ENCODE measurements at regions not wholly inside any gene's neighbourhood (a gene's known extent, or its start where the extent isn't known, plus 50 kb on each side); places are given as distances from the start of the nearest gene placed in this dataset.
"Not testable (repeated sequence)": the region's sequence is repeated elsewhere in the genome, so short reads cannot be mapped to it uniquely, and the experiment has no call there.

DNA sequence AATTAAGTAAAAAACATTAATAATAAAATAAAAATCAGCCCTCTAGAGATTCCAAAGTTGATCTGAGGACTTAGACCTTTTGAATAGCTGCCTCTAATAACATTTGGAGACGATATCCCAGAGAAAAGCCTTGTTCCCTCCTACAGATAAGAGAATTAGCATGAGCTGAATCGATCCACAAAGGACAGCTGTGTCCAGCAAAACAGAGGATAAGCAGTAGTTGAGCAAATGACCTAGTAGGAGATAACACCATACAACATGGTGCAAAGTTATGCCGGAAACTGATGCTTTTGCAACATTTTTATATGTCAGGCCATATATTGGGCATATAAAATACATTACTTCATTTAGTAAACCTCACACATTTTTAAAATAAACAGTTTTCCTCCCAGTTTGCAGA, 212.2 kb upstream of the PRR16 start:
- no peak for DNase-seq

DNA sequence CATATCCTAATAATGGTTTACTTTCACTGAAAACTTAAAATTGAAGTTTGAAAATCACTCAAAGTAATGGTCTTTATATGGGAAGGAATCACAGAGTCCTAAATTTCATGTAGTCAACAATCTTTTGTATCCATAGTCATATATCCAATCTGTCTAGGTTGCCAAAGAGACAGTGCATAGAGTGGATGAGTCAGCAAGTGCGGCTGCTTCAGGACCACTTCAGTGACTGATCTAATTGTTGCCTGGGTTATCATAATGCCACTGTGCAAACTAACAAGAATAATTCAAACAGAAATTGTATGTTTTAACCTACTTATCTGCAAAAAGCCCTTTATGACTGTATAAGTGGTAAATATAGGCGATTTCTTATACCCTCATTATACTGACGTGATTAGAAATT, 211.3 kb upstream of the PRR16 start:
- no peak for DNase-seq

DNA sequence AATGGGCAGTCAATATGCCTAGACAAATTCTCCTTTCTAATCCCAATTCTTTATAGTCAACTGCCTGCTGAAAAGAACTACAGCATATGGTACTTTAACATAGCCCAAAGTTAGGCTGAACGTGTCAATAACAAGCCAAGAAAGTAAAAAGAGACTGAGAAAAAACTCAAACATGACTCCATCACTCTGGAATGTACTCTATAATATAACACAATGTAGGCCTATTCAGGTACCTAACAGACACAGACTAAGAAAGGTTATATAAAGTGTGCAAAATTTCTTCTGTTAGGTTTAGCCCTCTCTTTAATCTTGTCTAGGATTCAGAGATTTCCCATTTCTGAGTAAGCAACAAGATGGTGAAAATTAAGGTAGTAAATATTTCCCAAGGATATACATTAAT, 209.7 kb upstream of the PRR16 start:
- peak; percentile 11 for DNase-seq

DNA sequence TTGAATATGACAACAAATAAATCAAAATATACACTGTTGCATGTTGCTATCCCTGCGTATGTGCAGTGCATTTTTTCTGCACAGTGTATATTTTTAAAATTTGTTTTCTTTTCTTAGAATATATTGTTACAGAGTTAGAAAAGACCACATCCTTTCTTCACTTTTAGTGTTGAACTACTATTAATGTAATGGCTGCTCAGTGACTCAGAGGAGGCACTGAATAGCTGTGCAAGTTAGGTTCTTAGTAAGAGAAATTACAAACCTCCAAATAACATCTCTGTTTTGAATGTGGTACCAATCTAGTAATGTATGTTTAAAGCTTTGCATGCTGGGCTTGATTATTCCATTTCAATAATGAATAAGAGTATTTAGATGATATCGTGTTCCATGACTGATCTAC, 208.9 kb upstream of the PRR16 start:
- no peak for DNase-seq

DNA sequence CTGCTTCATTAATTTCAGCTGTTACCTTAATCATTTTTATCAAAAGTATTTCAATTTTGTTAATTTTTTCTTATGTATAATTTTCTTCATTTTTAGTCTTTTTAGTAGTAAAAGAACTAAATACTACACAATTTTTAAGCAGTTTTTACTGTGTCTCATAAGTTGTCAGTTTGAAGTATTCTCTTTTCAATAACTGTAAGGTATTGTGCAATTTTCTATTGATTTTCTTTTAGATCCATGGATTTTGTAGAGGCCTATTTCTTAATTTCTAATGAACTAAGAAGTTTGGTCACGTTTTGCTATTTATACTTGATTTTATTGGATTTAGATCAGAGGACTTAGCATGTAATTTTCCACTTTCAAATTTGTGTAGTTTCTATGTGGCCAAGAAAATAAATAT, 207.7 kb upstream of the PRR16 start:
- DNase-seq = no peak

DNA sequence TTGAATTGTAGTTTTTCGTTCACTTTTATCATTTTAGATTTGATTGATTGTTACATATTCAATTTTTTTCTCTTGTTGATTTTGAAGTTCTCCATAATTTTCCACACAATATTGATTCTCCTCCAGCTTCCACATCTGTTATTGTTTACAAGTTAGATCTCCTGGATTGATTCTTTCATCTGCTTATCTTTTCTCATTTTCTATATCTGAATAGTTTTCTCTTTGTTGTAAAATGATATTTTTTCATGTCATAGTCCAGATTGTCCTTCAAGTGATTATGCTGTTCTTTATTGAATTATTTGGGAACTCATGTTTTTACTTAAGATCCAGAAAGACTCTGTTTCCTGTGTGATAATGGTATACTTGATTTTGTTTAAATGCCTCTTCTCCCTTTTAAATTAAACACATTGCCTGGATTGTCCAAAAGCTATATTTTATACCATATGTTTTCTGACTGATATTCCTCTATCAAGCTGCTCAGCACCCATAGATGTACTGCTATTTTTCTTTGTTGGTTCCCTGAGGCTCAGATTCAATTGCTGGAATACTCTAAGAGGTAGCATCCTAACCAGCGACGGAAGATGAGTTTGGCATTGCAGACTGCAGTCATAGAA, 206.6 kb upstream of the PRR16 start:
- DNase-seq = no peak

DNA sequence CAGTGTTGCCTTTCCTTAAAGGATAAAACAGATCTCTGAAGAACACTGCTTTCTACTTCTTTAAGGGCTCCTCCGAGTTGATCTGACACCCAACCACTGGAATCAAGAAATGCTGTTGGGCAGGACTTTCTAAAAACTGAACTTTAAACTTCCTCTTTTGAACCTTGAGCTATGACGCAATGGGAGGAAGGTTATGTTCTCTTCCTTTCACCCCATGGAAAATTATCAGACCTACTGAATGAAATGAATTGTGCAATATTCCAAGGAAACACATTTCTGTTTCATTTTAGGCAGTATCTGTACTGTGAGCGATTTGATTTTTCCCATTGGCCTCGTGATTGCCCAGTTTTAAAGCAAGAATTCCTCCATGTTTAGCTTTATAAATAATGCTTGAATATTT, 206.0 kb upstream of the PRR16 start:
- DNase-seq = no peak

DNA sequence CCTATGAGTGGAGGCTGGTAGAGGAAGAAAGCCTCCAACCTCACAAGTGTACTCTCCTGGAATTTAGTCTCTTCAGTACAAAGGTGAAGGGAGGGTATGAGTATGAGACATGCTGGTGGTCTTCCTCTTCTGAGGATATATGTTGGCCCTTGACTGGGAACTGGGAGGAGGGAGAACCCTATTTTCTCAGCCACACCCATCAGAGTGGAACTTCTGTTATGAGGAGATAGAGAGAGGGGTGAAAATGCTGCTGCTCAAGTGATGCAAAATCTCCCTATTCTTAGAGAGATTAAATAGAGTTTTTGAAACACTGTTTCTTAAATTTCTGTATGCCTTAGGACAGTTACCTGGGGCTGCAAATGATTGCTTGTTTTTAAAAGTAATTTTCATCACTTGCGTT, 203.4 kb upstream of the PRR16 start:
- DNase-seq = no peak

DNA sequence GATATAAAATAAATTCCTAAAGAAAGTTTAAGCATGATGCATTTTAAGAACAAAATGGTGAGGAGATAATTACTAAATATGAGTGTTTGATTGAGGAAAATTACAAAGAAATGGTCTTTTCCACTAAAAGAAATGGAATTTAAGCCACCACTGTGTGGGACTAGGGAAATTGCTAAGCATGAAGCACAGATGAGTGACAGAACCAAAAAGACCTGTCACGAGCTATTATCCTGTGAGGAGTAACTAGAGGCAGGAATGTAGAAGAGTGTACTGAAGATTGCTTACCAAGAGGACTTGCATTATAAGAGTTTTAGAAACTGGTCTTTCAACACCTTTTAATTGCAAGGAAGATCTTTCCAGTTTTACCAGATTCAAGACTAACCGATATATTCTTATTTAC, 193.6 kb upstream of the PRR16 start:
- no peak for DNase-seq

DNA sequence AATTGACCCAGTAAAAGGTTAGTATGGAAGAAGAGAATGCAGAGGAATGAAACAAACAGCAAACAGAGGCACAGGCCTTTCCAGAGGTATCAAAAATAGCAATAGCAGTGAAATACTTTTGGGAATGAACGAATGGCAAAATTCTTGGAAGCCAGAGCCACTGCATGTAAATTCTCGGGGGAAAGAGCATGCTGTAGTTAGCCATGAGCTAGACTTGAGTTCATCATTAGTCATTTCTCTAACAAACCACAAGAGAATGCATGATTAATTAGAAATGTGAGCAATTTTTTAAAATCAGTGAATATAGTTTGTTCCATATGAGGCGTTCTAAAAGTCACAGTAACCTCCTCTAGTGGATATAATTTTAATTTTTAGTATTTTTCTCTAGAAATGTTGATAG, 170.3 kb upstream of the PRR16 start:
- DNase-seq = no peak

DNA sequence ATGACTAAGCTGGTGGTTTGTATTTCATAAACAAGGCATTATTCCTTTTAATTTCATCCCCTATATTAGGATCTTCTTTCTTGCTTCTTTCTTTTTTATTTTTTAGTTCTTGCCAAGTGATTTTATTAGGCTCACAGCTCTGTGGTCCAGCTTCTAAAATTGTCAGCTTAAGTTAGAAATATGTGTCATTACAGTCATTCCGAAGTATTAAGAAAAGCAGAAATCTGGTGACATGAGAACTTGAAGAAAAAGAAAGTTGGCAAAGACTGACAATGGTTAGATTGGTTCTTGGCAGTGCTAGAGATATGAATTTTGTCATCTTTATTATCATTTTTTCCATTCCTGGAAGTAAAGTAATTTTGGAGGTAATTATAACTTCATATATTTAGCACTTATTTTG, 166.5 kb upstream of the PRR16 start:
- no peak for DNase-seq

DNA sequence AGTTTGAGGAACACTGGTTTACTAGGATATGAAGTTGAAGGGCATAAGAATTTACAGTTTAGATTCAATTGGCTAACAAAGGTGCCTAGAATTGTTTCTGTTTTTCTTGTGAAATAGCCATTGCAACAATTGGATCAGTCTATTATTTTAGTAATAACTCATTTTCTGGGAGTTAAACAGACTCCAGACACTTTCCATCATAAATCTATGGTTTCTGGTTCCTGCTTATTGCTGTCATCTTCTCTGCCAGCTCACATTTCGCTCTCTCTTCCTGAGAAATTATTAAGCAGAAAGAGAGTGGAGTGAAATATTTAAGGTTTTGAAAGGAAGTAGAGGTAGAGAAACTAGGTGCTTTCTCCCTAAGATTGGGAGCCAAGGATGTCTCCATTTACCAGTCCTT, 165.1 kb upstream of the PRR16 start:
- DNase-seq = no peak

DNA sequence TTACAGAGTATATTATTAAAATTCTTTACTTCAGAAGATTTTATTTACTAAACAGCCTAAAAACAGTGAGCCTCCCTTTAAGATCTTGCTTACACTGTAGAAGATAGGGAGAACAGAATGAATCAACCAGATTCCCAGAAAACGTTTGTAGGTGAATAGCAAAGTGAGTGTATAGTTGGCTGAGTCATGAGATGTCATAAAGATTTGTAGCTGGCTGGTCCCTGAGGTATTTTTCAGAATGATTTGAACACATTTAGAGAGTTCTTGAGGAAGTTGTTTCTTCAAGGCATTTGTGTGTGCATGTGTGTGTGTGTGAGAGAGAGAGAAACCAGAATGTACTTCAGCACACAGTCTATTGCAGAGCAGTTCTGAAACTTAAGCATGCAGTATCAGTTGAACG, 159.4 kb upstream of the PRR16 start:
- DNase-seq = peak; percentile 71

DNA sequence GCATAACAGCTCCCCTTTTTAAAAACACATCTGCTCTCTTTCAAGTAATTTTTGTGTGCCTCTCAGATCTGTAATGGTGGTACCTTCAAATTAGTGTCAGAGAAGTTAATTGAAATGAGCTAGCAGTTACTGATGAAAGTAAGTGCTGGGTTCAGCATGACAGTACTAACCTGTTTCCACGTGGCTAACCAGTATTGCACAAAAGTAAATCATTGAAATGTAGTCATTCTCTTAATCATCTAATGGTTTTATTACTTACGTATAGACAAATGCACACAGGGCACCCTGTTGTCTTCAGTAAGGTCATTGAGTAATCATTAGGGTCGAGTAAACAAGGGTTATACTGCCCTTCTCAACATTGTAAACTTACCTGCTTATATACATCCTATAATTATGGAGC, 157.8 kb upstream of the PRR16 start:
- no peak for DNase-seq

DNA sequence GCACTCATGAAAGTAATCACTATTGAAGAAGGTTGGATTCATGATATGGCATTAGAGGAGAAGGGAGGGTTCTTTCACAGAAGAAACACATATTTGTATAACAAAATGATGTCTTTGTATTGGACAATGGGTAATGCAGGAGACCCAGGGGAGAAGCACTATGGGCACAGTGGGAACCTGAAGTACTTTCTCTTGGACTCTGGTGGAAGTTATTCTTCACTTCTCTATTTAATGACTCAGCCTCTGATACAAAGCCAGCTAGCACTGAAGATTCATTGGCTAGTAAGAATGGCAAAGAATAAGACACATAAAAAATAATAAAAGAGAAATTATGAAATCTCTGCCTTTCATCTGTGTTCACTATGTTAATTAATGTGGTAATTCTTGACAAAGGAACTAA, 149.9 kb upstream of the PRR16 start:
- peak; percentile 30 for DNase-seq

DNA sequence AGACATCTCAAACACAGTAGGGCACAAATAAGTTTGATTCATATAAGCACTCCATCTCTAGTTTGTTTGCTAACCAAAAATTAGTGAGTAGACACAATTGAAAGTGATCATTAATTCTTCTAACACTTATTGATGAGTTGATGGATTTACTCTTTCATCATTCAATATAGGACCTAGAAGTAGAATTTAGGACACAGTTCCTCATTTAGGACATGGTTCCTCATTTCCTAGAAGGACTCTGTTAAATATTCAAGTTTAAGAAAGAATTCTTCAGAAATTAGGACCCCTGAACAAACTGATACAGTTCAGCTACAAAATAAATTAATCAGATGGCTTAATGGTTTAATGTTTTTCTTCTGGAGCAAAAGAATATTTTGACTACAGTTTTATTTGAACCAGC, 143.5 kb upstream of the PRR16 start:
- no peak for DNase-seq

DNA sequence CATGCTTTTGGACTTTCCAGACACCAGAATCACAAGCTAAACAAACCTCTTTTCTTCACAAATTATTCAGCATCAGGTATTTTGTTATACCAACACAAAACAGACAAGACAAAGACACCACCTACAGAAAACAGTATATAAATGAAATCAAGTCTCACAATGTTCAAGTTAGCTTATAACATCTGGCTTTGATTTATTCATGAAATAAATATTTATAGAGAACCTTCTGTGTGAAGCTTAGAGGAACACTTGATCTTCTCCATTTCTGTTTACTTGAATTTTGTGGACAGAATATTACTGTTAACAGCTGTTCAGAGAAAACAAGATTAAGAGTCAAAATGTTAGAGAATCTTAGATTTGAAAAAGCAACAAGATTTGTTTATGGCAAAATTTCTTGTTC, 137.4 kb upstream of the PRR16 start:
- no peak for DNase-seq

DNA sequence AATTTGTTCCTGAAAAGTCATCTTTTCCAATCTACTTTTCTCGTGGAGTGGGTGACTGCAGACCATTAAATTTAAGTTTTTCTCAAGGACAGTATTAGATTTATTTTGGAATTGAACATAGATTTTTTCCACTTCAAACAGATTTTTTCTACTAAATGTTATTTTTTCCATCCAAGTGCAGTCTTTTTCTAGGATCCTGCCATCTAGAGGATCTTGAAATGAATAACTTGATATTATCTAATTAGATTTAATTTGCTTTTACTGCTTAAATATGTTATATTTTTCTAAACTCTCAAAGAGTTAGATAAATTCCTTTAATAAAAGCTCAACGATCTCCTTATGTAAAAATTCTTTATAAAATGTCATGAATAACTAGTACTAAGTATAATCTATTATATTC, 136.9 kb upstream of the PRR16 start:
- no peak for DNase-seq

DNA sequence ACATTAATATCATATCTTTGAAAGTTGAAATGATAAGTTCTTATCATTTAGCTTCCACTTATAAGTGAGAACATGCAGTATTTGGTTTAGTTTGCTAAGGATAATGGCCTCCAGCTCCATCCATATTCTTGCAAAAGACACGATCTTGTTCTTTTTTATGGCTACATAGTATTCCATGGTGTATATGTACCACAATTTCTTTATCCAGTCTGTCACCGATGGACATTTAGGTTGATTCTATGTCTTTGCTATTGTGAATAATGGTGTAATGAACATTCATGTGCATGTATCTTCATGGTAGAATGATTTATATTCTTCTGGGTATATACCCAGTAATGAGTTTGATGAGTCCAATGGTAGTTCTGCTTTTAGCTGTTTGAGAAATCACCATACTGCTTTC, 135.0 kb upstream of the PRR16 start:
- DNase-seq = no peak

DNA sequence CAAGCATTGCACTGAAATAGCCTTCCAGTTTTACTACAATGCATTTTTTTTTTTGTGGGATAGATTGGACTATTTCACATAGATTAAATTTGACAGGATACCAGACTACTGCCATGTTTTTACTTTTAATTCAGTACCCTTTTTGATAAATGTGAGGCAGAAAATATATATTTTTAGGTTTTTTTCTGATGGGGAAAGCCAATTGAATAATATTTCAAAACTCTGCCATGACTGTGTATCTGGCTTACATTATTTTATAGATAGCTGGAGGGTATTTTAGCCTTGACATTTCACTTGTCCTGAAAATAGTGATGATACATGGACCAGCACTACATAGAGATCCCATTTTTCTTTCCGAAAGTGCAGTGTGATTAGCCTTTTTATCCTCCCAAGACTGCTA, 133.5 kb upstream of the PRR16 start:
- no peak for DNase-seq

DNA sequence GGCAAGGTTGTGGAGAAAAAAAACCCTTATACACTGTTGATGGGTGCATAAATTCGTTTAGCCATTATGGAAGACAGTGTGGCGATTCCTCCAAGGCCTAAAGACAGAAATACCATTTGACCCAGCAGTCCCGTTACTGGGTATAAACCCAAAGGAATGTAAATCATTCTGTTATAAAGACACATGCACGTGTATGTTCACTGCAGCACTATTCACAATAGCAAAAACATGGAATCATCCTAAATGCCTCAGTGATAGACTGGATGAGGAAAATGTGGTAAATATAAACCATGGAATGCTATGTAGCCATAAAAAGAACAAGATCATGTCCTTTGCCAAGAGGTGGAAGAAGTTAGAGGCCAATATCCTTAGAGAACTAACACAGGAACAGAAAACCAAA, 119.9 kb upstream of the PRR16 start:
- no peak for DNase-seq

DNA sequence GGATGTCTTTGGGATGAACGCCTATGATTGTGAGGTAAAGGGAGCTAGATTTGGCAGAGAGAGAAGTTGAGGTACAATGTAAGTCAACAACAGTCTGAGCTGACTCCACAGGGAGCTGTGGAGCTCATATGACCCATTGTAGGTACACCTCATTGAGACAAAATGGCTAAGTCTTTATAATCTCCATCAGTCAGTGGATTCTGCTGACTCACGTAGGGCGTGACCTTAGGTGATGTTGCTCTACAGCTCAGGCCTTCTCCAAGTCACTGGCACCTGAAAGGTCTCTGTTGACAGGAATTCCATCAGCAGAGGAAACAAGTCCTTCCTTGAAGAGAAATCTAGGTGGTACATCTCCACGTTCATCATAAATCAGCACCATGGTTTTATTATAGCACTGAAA, 118.2 kb upstream of the PRR16 start:
- no peak for DNase-seq

DNA sequence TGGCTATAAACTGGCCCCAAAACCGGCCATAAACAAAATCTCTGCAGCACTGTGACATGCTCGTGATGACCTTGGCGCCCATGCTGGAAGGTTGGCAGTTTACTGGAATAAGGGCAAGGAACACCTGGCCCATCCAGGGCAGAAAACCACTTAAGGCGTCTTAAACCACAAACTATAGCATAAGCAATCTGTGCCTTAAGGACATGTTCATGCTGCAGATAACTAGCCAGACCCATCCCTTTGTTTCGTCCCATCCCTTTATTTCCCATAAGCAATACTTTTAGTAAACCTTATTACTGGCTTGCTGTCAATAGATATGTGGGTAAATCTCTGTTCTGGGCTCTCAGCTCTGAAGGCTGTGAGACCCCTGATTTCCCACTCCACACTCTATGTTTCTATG, 113.0 kb upstream of the PRR16 start:
- not testable (repeated sequence) for DNase-seq

DNA sequence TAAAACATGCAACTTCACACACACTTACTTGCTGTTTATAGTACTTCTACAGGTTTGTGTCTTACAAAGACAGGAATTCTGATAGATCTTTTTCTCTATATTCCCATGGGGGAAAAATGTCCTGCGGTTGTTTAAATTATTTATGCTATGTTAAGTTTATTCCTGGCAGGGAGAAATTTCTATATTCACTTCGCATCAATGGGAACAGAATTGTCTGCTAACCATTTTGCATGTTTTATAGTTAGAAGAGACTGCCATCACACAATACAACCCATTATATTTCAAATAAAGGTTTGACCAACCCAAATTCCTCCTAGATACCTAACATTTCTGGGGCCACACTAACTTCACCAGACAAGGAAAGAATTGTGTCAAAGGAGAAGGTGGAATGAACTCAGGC, 110.0 kb upstream of the PRR16 start:
- DNase-seq = no peak

DNA sequence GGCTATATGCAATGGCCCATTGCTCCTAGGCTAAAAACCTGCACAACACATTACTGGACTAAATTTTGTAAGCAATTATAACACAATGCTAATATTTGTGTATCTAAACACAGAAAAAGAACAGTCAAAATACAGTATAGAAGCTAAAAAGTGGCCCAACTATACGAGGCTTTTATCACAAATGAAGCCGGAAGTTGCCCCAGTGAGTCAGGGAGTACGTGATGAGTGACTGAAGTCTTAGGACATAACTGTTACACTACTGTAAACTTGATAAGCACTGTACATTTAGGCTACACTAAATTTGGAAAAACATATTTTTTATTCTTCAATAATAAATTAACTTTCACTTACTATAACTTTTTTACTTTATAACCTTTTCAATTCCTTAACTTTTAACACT, 105.2 kb upstream of the PRR16 start:
- no peak for DNase-seq

DNA sequence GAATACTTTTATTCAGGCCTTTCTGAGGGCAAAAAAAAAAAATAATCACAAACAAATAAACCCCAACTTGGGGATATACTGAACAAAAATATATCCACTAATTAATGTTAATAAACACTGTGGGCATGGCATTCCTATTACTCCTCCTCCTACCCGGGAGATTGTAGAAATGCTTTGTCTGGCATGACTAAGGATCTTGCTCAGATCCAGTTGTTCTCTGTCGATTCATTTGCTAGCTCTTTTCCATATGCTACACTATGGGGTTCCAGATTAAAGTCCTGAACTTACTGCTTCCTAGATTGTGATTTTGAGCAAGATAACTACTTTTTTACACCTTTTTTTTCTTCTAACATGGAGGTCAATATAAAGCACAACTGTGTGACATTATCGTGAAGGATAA, 102.2 kb upstream of the PRR16 start:
- DNase-seq = no peak

Data from NCI-H226 (cell line).